ENCODE measurements at regions not wholly inside any gene's neighbourhood (a gene's known extent, or its start where the extent isn't known, plus 50 kb on each side); places are given as distances from the start of the nearest gene placed in this dataset.

DNA sequence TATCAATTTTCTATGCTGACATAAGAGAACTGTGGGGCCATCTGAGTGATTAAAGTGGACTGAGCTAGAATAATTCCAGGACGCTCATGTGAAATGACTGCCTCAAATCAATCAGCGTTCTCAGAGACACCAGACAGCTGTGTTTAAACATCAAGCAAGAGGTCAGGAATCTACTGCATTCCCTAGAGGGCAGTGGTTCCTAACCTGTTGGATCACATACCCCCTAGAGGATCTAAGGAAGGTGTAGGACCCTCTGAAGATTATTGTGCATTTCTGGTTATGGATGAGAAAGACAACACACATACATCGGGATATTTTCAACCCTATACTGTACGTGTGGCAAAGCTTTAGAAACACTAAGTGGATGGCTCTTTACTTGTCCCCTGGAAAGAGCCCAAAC, 51.8 kb upstream of the FREM2 start:
- H3K36me3 ChIP-seq (replicated peaks in 1 of 2) = no peaks in the 10 kb centered on the region
- no peak overlapping the region for H3K27ac ChIP-seq
- 64 to 81% (median 75%) methylated on average over 4 of the region's 4 CpGs for WGBS, 4 donors
- H3K4me1 ChIP-seq (replicated peaks in 1 of 2) = no peaks in the 10 kb centered on the region
- TF ChIP-seq, protein P1, sequence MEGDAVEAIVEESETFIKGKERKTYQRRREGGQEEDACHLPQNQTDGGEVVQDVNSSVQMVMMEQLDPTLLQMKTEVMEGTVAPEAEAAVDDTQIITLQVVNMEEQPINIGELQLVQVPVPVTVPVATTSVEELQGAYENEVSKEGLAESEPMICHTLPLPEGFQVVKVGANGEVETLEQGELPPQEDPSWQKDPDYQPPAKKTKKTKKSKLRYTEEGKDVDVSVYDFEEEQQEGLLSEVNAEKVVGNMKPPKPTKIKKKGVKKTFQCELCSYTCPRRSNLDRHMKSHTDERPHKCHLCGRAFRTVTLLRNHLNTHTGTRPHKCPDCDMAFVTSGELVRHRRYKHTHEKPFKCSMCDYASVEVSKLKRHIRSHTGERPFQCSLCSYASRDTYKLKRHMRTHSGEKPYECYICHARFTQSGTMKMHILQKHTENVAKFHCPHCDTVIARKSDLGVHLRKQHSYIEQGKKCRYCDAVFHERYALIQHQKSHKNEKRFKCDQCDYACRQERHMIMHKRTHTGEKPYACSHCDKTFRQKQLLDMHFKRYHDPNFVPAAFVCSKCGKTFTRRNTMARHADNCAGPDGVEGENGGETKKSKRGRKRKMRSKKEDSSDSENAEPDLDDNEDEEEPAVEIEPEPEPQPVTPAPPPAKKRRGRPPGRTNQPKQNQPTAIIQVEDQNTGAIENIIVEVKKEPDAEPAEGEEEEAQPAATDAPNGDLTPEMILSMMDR (IDR thresholded peaks at IDR 0.05) = no peak
- no peak for TF ChIP-seq POLR2A (IDR thresholded peaks at IDR 0.05)
- DNase-seq = no peak
- intact Hi-C loops (cut with DNase I) = no loop called here
- H3K4me3 ChIP-seq = no peak overlapping the region
- H3K9me3 ChIP-seq (replicated peaks in 1 of 3) = no peaks in the 10 kb centered on the region
- H3K27me3 ChIP-seq = no peaks in the 10 kb centered on the region

DNA sequence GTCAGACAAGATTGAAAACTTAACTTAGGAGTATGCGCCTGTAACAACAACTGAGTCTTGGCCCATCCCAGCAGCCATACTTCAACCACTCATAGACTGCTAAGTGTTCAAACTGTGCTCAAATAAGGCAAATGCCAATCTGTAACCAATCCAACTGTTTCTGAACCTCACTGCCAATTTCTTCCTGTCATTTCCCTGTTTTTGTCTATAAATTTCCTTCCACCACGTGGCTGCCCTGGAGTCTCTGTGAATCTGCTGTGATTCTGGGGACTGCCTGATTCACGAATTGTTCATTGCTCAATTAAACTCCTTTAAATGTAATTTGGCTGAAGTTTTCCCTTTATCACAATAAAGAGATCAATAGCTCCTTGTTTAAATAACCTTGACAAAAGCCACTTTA, 50.8 kb upstream of the FREM2 start:
- WGBS, 4 donors = 60 to 68% (median 61%) methylated on average over 3 of the region's 3 CpGs
- Histone ChIP-seq H3K27me3 (no peaks in the 10 kb centered on the region), H3K36me3 (replicated peaks in 1 of 2) (no peaks in the 10 kb centered on the region), H3K27ac (no peak overlapping the region), H3K9me3 (replicated peaks in 1 of 3) (no peaks in the 10 kb centered on the region), H3K4me3 (no peak overlapping the region), H3K4me1 (replicated peaks in 1 of 2) (no peaks in the 10 kb centered on the region)
- no peak for TF ChIP-seq POLR2A (IDR thresholded peaks at IDR 0.05)
- TF ChIP-seq, protein P1 (IDR thresholded peaks at IDR 0.05) = no peak
- DNase-seq = no peak
- intact Hi-C loops (cut with DNase I) = no loop called here

DNA sequence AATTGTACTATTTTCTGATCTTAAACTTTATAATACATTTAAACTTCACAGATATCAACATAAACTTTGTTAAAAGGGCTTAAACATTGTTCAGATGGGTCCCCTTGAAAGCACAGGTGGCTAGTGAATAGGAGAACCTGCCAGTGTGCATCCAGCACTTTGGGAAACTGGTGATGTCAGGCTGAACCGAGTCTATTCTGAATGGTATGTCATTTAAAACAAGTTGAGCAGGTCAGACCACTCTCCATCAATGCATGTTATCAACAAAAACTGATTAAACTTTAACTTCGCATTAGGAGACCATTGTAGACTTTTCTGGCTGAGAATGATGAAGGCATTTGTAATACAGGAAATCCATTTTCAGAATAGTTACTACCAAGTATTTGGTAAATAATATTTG, 50.1 kb upstream of the FREM2 start:
- Histone ChIP-seq H3K36me3 (replicated peaks in 1 of 2) (no peaks in the 10 kb centered on the region), H3K4me3 (no peak overlapping the region), H3K9me3 (replicated peaks in 1 of 3) (no peaks in the 10 kb centered on the region), H3K4me1 (replicated peaks in 1 of 2) (no peaks in the 10 kb centered on the region), H3K27me3 (no peaks in the 10 kb centered on the region), H3K27ac (no peak overlapping the region)
- intact Hi-C loops (cut with DNase I) = no loop called here
- 54 to 65% (median 63%) methylated on average over 2 of the region's 2 CpGs for WGBS, 4 donors
- no peak for TF ChIP-seq POLR2A (IDR thresholded peaks at IDR 0.05)
- TF ChIP-seq, protein P1 (IDR thresholded peaks at IDR 0.05) = no peak
- DNase-seq = no peak

Data from adrenal gland (tissue), 9 donors.